Lower lobe of right lung (tissue), 2 donors: ENCODE measurements at regions not wholly inside any gene's neighbourhood (a gene's known extent, or its start where the extent isn't known, plus 50 kb on each side); places are given as distances from the start of the nearest gene placed in this dataset.

Experiments
- ATAC-seq, 2 donors: fragments of 200-7000 bp; cut with Tn5 transposase; one replicate each; pipeline ENCODE4 v1.9.1; 2020 to 2022; ENCODE audit warnings: mild to moderate bottlenecking in 2 of 2, moderate library complexity in 2 of 2
- DNase-seq: peaks from one replicate; pipeline ENCODE4 v3.0.0-alpha.2; 2020
- H3K27ac ChIP-seq: fragments of 200-600 bp; one replicate; pipeline ENCODE4 v1.8.0; 2022
- H3K27me3 ChIP-seq: fragments of 200-600 bp; one replicate; pipeline ENCODE4 v1.8.0; 2022; ENCODE audit warnings: low read depth
- H3K36me3 ChIP-seq: fragments of 200-600 bp; one replicate; pipeline ENCODE4 v1.8.0; 2022; ENCODE audit warnings: mild to moderate bottlenecking
- H3K4me1 ChIP-seq: fragments of 200-600 bp; one replicate; pipeline ENCODE4 v1.8.0; 2022
- H3K4me3 ChIP-seq: fragments of 200-600 bp; one replicate; pipeline ENCODE4 v1.8.0; 2022; ENCODE audit warnings: mild to moderate bottlenecking
- H3K9me3 ChIP-seq: fragments of 200-600 bp; one replicate; pipeline ENCODE4 v1.8.0; 2022
- intact Hi-C: fragments of 100-400 bp; cut with DNase I; formaldehyde crosslinking; loops from one replicate; pipeline ENCODE4 v1.11.0; 2022
- TF ChIP-seq, protein P1 (sequence below): fragments of 200-600 bp; IDR thresholded peaks from one replicate; pipeline ENCODE4 v1.8.0; 2022; ENCODE audit warnings: antibody characterized with exemption, mild to moderate bottlenecking
- donor health status: DM: no; HTN: yes; CAD: no; lungs with severe emphysema.

DNA sequence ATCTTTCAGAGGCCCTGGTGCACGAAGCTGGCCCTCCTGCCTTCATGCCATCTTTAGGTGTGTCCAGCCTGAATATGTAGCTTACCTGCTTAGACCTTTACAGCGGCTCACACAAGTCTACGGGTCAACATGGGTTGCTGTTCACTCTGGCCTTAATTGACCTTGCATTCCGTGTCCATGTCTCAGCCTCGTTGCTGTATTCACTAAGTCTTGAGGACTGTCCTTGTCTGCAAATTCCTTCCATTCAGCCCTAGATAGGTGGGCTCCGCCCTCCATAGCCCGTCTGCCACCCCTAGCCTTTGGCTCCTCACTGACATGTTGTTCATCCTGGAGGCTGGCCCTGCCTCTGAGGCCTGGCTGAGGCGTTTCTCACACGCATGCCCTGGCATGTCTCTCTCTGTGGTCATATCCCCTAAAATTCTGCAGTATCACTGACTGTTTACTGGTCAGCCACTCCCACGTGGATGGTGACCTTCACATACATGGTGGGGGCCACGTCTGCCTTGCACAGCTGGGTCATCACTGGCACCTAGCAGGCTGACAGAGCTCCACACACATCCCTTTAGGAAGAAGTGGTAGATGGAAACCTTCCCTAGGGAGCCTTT lies 394.1 kb upstream of the MKI67 start:
- TF ChIP-seq, protein P1, sequence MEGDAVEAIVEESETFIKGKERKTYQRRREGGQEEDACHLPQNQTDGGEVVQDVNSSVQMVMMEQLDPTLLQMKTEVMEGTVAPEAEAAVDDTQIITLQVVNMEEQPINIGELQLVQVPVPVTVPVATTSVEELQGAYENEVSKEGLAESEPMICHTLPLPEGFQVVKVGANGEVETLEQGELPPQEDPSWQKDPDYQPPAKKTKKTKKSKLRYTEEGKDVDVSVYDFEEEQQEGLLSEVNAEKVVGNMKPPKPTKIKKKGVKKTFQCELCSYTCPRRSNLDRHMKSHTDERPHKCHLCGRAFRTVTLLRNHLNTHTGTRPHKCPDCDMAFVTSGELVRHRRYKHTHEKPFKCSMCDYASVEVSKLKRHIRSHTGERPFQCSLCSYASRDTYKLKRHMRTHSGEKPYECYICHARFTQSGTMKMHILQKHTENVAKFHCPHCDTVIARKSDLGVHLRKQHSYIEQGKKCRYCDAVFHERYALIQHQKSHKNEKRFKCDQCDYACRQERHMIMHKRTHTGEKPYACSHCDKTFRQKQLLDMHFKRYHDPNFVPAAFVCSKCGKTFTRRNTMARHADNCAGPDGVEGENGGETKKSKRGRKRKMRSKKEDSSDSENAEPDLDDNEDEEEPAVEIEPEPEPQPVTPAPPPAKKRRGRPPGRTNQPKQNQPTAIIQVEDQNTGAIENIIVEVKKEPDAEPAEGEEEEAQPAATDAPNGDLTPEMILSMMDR = no peak
- ATAC-seq (no peak), DNase-seq (no peak)
- Histone ChIP-seq H3K36me3 (no peaks in the 10 kb centered on the region), H3K27me3 (no peaks in the 10 kb centered on the region), H3K27ac (no peak overlapping the region), H3K4me1 (no peaks in the 10 kb centered on the region), H3K9me3 (no peaks in the 10 kb centered on the region), H3K4me3 (no peak overlapping the region)
- intact Hi-C loops = no loop called here

DNA sequence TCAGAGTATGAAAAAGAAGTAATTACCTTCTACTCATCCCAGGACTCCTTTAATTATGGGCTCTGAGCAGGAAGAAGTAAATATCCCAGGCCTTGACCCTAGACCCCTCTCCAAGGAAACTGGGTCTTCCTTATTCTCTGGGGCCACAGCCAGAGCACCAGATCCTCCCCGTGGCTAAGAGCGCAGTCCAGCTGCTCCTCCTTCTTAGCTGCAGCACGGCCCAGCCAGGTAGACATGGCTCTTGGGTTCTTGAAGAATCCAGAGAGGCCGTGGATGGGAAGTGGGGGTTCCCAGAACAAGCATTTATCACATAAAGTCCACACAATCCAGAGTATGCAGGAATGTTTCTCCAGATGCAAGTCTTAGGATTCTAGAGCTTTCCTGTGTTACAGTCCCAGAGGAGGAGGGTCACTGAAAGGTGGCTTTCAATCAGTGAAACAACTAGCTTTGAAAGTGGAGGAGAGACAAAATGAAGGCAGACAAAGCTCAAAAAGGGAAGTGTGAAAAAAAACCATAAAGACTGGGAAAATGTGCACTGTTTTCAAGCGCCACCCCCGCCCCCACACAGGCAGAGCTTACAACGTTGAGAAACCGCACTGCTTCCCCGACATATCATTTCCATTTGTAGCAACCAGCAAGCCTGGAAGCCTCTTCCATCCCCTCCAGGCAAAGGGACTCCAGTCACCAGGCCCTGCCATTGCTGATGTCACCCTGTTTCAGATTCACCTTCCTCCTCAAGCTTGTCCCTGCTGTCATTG lies 396.5 kb upstream of the MKI67 start:
- ATAC-seq = no peak
- H3K9me3 ChIP-seq = no peaks in the 10 kb centered on the region
- H3K4me1 ChIP-seq = no peaks in the 10 kb centered on the region
- H3K4me3 ChIP-seq = no peak overlapping the region
- intact Hi-C loops = no loop called here
- H3K27me3 ChIP-seq = no peaks in the 10 kb centered on the region
- TF ChIP-seq, protein P1 = no peak
- no peak overlapping the region for H3K27ac ChIP-seq
- no peak for DNase-seq
- H3K36me3 ChIP-seq = no peaks in the 10 kb centered on the region

DNA sequence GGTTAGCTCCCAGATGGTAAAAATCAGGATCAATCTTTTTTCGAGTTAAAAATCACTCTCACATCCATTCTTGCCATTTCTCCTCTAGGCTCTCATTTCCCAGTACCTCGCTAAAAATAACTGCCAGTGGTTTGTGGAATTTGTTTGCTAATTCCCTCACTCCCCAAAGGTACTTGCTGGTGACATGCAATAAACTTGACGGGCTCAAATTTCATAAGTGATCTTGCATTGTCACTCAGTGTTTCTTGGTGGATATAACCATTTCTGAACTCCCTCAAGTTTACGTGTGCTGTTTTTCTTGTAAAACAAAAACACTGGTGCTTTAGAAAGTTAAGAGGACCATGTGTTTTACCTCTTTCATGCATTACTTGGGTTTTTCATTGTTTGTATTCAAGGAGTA lies 399.2 kb upstream of the MKI67 start:
- ATAC-seq = no peak
- intact Hi-C loops = no loop called here
- Histone ChIP-seq H3K4me3 (no peak overlapping the region), H3K9me3 (no peaks in the 10 kb centered on the region), H3K36me3 (no peaks in the 10 kb centered on the region), H3K27me3 (no peaks in the 10 kb centered on the region), H3K27ac (no peak overlapping the region), H3K4me1 (no peaks in the 10 kb centered on the region)
- DNase-seq = no peak
- TF ChIP-seq, protein P1 = no peak

DNA sequence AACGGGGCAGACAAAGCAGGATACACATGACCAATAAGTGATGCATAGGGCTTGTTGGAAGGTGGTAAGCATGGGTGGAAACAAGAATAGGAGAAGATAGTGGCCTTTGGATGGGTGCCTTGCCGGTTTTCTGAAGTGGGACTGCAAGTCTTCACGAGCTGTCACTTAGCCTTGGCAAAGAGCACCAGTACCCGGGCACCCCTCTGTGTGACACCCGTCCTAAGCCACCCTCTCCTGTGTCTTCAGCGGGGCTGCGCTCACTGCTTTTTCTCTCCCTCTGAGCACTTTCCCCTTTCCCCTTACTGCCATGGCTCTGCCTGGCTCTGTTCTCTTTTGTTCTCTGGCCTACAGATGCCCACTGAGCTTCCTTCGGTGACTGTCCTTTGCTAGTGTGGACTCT lies 399.7 kb upstream of the MKI67 start:
- Histone ChIP-seq H3K27ac (no peak overlapping the region), H3K9me3 (no peaks in the 10 kb centered on the region), H3K4me1 (no peaks in the 10 kb centered on the region), H3K4me3 (no peak overlapping the region), H3K27me3 (no peaks in the 10 kb centered on the region), H3K36me3 (no peaks in the 10 kb centered on the region)
- TF ChIP-seq, protein P1 = no peak
- DNase-seq (no peak), ATAC-seq (no peak)
- intact Hi-C loops = no loop called here

DNA sequence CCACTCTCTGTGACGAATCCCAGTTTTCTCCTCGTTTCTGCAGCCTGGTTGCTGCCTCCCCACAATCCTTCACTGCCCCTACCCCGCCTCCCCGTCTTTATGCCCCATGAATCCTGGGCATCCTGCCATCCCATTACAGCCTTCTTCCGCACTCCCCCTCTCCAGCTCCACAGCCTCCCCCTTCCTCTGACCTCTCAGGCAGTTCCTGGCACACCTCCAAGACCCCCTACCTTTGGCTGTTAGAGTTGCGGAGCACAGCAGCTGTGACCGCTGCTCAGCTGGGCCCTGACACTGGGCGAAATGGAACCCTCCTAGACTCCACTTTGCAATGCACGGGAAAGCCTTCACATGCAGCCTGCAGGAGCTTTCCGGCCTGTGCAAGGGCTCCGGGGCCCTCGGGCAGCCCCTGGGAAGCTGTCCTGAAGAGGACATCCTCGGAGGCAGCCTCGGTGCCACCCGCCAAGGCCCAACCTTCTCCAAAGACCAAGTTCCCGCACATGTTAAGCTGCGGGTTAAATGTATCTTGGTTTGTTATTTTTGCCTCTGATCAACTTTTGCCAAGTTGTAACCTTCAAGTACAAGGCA lies 400.7 kb upstream of the MKI67 start:
- Histone ChIP-seq H3K9me3 (no peaks in the 10 kb centered on the region), H3K4me1 (no peaks in the 10 kb centered on the region), H3K27ac (no peak overlapping the region), H3K27me3 (no peaks in the 10 kb centered on the region), H3K36me3 (no peaks in the 10 kb centered on the region), H3K4me3 (no peak overlapping the region)
- DNase-seq = no peak
- TF ChIP-seq, protein P1 = no peak
- ATAC-seq = no peak
- intact Hi-C loops = no loop called here
